ENCODE measurements at regions not wholly inside any gene's neighbourhood (a gene's known extent, or its start where the extent isn't known, plus 50 kb on each side); places are given as distances from the start of the nearest gene placed in this dataset.
"Not testable (repeated sequence)": the region's sequence is repeated elsewhere in the genome, so short reads cannot be mapped to it uniquely, and the experiment has no call there.

DNA sequence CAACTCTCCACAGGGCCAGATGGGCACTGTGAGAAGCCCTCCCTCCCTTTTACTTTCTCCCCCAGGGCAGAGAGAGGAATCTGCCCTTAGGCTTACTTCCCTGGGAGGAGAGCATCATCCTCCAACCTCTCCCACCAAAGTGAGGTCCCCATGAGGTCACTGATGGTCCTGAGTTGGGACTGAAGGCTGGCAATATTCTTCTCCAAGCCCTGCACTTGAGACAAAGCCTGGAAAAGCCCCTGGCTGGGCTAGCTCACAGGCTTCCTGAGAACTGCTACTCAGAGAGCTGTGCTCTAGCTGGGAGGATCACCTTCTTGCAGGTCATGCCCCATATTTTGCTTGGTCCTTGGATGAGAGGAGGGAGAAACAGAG is 110.0 kb upstream of the MEF2A start:
- Histone ChIP-seq H3K4me3 (ENCODE audit: low read length in 2 of 2) (no peak overlapping the region), H3K4me1 (ENCODE audit: control insufficient read depth in 2 of 2, insufficient read depth in 2 of 2, low read length in 2 of 2) (peaks cover 7 to 14% of the 10 kb centered on the region in 2 donors), H3K9me3 (ENCODE audit: control insufficient read depth in 2 of 2, low read length in 2 of 2) (no peaks in the 10 kb centered on the region), H3K9ac (ENCODE audit: low read depth in 1 of 2, low read length in 2 of 2) (no peak overlapping the region), H3K36me3 (ENCODE audit: control insufficient read depth in 2 of 2, insufficient read depth in 2 of 2, low read length in 2 of 2) (no peaks in the 10 kb centered on the region), H3K27me3 (ENCODE audit: control insufficient read depth in 2 of 2, insufficient read depth in 2 of 2, low read length in 2 of 2) (no peaks in the 10 kb centered on the region), H3K27ac (ENCODE audit: low read depth in 2 of 2, low read length in 2 of 2) (no peak overlapping the region)

DNA sequence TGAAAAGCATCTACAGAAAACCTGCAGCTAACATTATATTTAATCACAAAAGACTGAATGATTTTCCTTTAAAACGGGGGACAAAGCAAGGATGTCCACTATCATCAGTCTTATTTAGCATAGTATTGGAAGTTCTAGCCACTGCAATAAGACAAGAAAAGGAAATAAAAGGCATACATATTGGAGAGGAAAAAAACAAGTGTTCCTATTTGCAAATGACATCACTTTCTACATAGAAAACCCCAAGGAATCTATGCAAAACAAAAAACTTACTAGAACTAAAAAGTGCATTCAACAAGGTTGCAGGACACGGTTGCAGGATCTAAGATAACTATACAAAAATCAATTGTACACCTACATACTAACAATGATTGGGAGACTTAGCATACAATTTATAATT is 101.6 kb upstream of the MEF2A start:
- no peak overlapping the region for H3K4me3 ChIP-seq (ENCODE audit: low read length in 2 of 2)
- H3K9me3 ChIP-seq (ENCODE audit: control insufficient read depth in 2 of 2, low read length in 2 of 2) = no peaks in the 10 kb centered on the region
- H3K36me3 ChIP-seq (ENCODE audit: control insufficient read depth in 2 of 2, insufficient read depth in 2 of 2, low read length in 2 of 2) = no peaks in the 10 kb centered on the region
- no peak overlapping the region for H3K9ac ChIP-seq (ENCODE audit: low read depth in 1 of 2, low read length in 2 of 2)
- H3K27me3 ChIP-seq (ENCODE audit: control insufficient read depth in 2 of 2, insufficient read depth in 2 of 2, low read length in 2 of 2) = no peaks in the 10 kb centered on the region
- no peak overlapping the region for H3K27ac ChIP-seq (ENCODE audit: low read depth in 2 of 2, low read length in 2 of 2)
- no peaks in the 10 kb centered on the region for H3K4me1 ChIP-seq (ENCODE audit: control insufficient read depth in 2 of 2, insufficient read depth in 2 of 2, low read length in 2 of 2)

GRCh38 chr15:99466701-99467337 is 99.0 kb upstream of the MEF2A start:
- Histone ChIP-seq H3K4me1 (ENCODE audit: control insufficient read depth in 2 of 2, insufficient read depth in 2 of 2, low read length in 2 of 2) (no peaks in the 10 kb centered on the region), H3K27me3 (ENCODE audit: control insufficient read depth in 2 of 2, insufficient read depth in 2 of 2, low read length in 2 of 2) (no peaks in the 10 kb centered on the region), H3K9ac (ENCODE audit: low read depth in 1 of 2, low read length in 2 of 2) (no peak overlapping the region), H3K9me3 (ENCODE audit: control insufficient read depth in 2 of 2, low read length in 2 of 2) (no peaks in the 10 kb centered on the region), H3K27ac (ENCODE audit: low read depth in 2 of 2, low read length in 2 of 2) (no peak overlapping the region), H3K36me3 (ENCODE audit: control insufficient read depth in 2 of 2, insufficient read depth in 2 of 2, low read length in 2 of 2) (no peaks in the 10 kb centered on the region), H3K4me3 (ENCODE audit: low read length in 2 of 2) (no peak overlapping the region)

GRCh38 chr15:99467338-99467720 is 98.5 kb upstream of the MEF2A start:
- H3K27ac ChIP-seq (ENCODE audit: low read depth in 2 of 2, low read length in 2 of 2) = no peak overlapping the region
- no peaks in the 10 kb centered on the region for H3K9me3 ChIP-seq (ENCODE audit: control insufficient read depth in 2 of 2, low read length in 2 of 2)
- no peaks in the 10 kb centered on the region for H3K36me3 ChIP-seq (ENCODE audit: control insufficient read depth in 2 of 2, insufficient read depth in 2 of 2, low read length in 2 of 2)
- no peaks in the 10 kb centered on the region for H3K27me3 ChIP-seq (ENCODE audit: control insufficient read depth in 2 of 2, insufficient read depth in 2 of 2, low read length in 2 of 2)
- H3K4me3 ChIP-seq (ENCODE audit: low read length in 2 of 2) = no peak overlapping the region
- H3K4me1 ChIP-seq (ENCODE audit: control insufficient read depth in 2 of 2, insufficient read depth in 2 of 2, low read length in 2 of 2) = no peaks in the 10 kb centered on the region
- H3K9ac ChIP-seq (ENCODE audit: low read depth in 1 of 2, low read length in 2 of 2) = no peak overlapping the region

DNA sequence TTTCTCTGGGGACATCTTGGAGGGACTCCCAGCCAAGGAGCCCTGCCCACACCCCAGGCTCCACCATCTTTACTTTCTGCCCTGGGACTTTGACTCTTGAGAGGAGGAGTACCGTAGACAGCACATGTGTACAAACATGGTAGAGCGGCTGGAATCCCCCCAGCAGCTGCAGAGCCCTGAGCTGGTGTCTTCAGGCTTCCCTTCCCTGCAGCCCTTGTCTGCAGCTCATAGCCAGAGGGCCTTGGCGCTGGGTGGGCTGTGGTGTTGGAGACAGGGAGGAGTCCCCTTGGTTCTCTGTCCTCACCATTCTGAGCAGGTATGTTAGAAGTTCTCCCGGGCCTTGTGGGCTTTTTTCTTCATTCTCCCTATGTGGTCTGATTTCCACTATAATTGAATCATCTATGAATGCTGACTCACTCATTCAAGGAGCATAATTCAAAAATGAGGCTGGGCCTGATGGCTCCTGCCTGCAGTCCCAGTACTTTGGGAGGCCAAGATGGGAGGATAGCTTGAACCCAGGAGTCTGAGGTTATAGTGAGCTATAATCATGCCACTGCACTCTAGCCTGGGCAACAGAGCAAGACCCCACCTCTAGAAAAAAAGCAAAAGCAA is 97.8 kb upstream of the MEF2A start:
- no peak overlapping the region for H3K9ac ChIP-seq (ENCODE audit: low read depth in 1 of 2, low read length in 2 of 2)
- H3K27ac ChIP-seq (ENCODE audit: low read depth in 2 of 2, low read length in 2 of 2) = no peak overlapping the region
- H3K4me1 ChIP-seq (ENCODE audit: control insufficient read depth in 2 of 2, insufficient read depth in 2 of 2, low read length in 2 of 2) = no peaks in the 10 kb centered on the region
- no peaks in the 10 kb centered on the region for H3K9me3 ChIP-seq (ENCODE audit: control insufficient read depth in 2 of 2, low read length in 2 of 2)
- H3K36me3 ChIP-seq (ENCODE audit: control insufficient read depth in 2 of 2, insufficient read depth in 2 of 2, low read length in 2 of 2) = no peaks in the 10 kb centered on the region
- H3K4me3 ChIP-seq (ENCODE audit: low read length in 2 of 2) = no peak overlapping the region
- no peaks in the 10 kb centered on the region for H3K27me3 ChIP-seq (ENCODE audit: control insufficient read depth in 2 of 2, insufficient read depth in 2 of 2, low read length in 2 of 2)

GRCh38 chr15:99470204-99470603 is 95.6 kb upstream of the MEF2A start:
- H3K27me3 ChIP-seq (ENCODE audit: control insufficient read depth in 2 of 2, insufficient read depth in 2 of 2, low read length in 2 of 2); H3K36me3 ChIP-seq (ENCODE audit: control insufficient read depth in 2 of 2, insufficient read depth in 2 of 2, low read length in 2 of 2); H3K4me3 ChIP-seq (ENCODE audit: low read length in 2 of 2); H3K27ac ChIP-seq (ENCODE audit: low read depth in 2 of 2, low read length in 2 of 2); H3K9ac ChIP-seq (ENCODE audit: low read depth in 1 of 2, low read length in 2 of 2); H3K9me3 ChIP-seq (ENCODE audit: control insufficient read depth in 2 of 2, low read length in 2 of 2); H3K4me1 ChIP-seq (ENCODE audit: control insufficient read depth in 2 of 2, insufficient read depth in 2 of 2, low read length in 2 of 2): not testable (repeated sequence)

- Histone ChIP-seq H3K27me3 (ENCODE audit: control insufficient read depth in 2 of 2, insufficient read depth in 2 of 2, low read length in 2 of 2) (no peaks in the 10 kb centered on the region), H3K27ac (ENCODE audit: low read depth in 2 of 2, low read length in 2 of 2) (no peak overlapping the region), H3K36me3 (ENCODE audit: control insufficient read depth in 2 of 2, insufficient read depth in 2 of 2, low read length in 2 of 2) (no peaks in the 10 kb centered on the region), H3K4me1 (ENCODE audit: control insufficient read depth in 2 of 2, insufficient read depth in 2 of 2, low read length in 2 of 2) (peaks cover 8 to 12% of the 10 kb centered on the region in 2 donors), H3K4me3 (ENCODE audit: low read length in 2 of 2) (no peak overlapping the region), H3K9ac (ENCODE audit: low read depth in 1 of 2, low read length in 2 of 2) (no peak overlapping the region), H3K9me3 (ENCODE audit: control insufficient read depth in 2 of 2, low read length in 2 of 2) (no peaks in the 10 kb centered on the region)
Measured at GRCh38 chr15:99472416-99473145, 93.2 kb upstream of the MEF2A start.

DNA sequence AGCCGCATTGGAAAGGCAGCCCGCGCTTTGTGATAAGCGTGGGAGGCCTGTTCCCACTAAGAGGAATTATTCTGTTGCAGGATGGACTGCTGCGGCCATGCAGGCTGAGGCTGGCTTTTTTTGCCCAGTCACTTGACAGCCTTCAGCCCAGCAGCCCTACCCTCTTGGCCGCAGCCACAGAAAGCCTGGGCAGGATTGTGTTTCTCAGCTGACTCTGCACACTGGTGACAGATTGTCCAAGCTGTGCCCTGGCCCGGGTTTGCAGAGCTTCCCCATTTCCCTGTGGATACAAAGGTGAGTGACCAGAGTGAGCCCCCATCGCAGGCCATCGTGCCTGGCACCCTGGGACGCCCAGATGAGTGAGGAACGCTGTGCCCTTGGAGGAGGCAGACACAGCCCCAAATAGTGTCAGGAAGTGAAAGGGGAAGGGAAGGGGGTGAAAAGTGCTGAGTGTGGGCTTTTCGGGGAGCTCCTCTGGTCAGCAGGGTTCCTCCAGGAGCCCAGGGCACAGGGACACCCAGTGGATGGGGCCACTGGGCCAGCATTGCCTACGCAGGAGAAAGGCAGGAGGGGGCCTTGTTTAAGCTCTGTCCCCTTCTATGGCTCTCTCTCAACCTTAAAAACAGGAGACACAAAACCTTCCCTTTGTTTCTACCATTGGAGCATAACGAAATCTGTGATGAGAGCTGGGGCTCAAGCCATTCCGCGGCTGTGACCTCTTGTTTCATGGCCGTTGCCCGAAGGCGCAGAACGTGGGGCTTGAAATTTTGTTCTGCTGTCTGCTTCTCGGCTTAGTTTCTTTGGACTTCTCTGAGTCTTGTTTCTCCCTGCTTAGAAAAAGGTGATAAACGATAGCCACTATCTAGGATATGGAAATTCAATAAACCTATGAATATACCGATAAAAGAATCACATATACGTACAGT is 91.5 kb upstream of the MEF2A start:
- Histone ChIP-seq H3K4me1 (ENCODE audit: control insufficient read depth in 2 of 2, insufficient read depth in 2 of 2, low read length in 2 of 2) (peaks cover 8 to 12% of the 10 kb centered on the region in 2 donors), H3K9ac (ENCODE audit: low read depth in 1 of 2, low read length in 2 of 2) (no peak overlapping the region), H3K4me3 (ENCODE audit: low read length in 2 of 2) (no peak overlapping the region), H3K36me3 (ENCODE audit: control insufficient read depth in 2 of 2, insufficient read depth in 2 of 2, low read length in 2 of 2) (no peaks in the 10 kb centered on the region), H3K27ac (ENCODE audit: low read depth in 2 of 2, low read length in 2 of 2) (no peak overlapping the region), H3K27me3 (ENCODE audit: control insufficient read depth in 2 of 2, insufficient read depth in 2 of 2, low read length in 2 of 2) (no peaks in the 10 kb centered on the region), H3K9me3 (ENCODE audit: control insufficient read depth in 2 of 2, low read length in 2 of 2) (no peaks in the 10 kb centered on the region)

- H3K4me1 ChIP-seq (ENCODE audit: control insufficient read depth in 2 of 2, insufficient read depth in 2 of 2, low read length in 2 of 2) = peaks cover 8 to 12% of the 10 kb centered on the region in 2 donors
- no peaks in the 10 kb centered on the region for H3K27me3 ChIP-seq (ENCODE audit: control insufficient read depth in 2 of 2, insufficient read depth in 2 of 2, low read length in 2 of 2)
- no peak overlapping the region for H3K27ac ChIP-seq (ENCODE audit: low read depth in 2 of 2, low read length in 2 of 2)
- no peak overlapping the region for H3K9ac ChIP-seq (ENCODE audit: low read depth in 1 of 2, low read length in 2 of 2)
- H3K36me3 ChIP-seq (ENCODE audit: control insufficient read depth in 2 of 2, insufficient read depth in 2 of 2, low read length in 2 of 2) = no peaks in the 10 kb centered on the region
- no peaks in the 10 kb centered on the region for H3K9me3 ChIP-seq (ENCODE audit: control insufficient read depth in 2 of 2, low read length in 2 of 2)
- no peak overlapping the region for H3K4me3 ChIP-seq (ENCODE audit: low read length in 2 of 2)
Measured at GRCh38 chr15:99474909-99475753, 90.7 kb upstream of the MEF2A start.

Data from mucosa of rectum (tissue), 2 donors.